Epithelial cell of proximal tubule (primary cell): ENCODE measurements at regions not wholly inside any gene's neighbourhood (a gene's known extent, or its start where the extent isn't known, plus 50 kb on each side); places are given as distances from the start of the nearest gene placed in this dataset.

Experiments
- DNase-seq: peaks from one replicate; pipeline ENCODE4 v3.0.0-alpha.2; 2011; ENCODE audit warnings: low read depth
- H3K4me3 ChIP-seq: 2 replicates; pipeline ENCODE4 v1.5.1; 2011; ENCODE audit warnings: low read depth, mild to moderate bottlenecking, low read length
- TF ChIP-seq, protein P1 (sequence below): conservative IDR thresholded peaks from 2 replicates; pipeline ENCODE4 v1.5.1; 2012; ENCODE audit warnings: low read depth, mild to moderate bottlenecking, low read length

DNA sequence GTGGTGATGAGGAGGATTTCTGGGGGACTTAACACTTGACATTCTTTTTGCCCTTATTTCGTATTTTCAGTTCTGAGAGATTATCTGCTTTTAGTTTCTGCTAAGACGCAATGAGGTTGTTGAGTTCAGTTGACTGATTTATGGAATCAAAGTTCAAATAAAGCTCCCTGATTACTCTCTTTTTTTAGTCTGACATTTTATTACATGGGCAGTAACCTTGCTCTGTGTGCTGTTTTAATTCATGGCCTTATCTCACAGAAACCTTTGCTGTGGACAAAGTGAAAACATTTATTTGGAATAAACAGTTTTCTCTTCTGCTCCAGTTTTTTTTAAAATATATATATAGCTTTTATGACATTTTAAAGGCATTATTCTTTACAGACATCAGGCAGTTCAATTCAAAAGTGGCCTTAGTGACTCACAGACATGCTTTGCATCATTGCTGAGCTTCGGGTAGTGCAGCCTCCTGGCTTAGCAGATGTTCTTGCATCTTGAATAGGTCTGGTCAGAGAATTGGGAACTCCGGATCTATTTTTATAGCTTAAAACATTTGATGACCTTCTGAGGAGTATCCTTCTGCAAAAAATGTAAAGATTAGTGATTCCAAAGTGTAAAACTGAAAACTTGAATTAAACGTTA lies 162.9 kb downstream of the FAM170A start:
- TF ChIP-seq, protein P1, sequence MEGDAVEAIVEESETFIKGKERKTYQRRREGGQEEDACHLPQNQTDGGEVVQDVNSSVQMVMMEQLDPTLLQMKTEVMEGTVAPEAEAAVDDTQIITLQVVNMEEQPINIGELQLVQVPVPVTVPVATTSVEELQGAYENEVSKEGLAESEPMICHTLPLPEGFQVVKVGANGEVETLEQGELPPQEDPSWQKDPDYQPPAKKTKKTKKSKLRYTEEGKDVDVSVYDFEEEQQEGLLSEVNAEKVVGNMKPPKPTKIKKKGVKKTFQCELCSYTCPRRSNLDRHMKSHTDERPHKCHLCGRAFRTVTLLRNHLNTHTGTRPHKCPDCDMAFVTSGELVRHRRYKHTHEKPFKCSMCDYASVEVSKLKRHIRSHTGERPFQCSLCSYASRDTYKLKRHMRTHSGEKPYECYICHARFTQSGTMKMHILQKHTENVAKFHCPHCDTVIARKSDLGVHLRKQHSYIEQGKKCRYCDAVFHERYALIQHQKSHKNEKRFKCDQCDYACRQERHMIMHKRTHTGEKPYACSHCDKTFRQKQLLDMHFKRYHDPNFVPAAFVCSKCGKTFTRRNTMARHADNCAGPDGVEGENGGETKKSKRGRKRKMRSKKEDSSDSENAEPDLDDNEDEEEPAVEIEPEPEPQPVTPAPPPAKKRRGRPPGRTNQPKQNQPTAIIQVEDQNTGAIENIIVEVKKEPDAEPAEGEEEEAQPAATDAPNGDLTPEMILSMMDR: no peak
- H3K4me3 ChIP-seq: no peak overlapping the region
- no peak for DNase-seq

DNA sequence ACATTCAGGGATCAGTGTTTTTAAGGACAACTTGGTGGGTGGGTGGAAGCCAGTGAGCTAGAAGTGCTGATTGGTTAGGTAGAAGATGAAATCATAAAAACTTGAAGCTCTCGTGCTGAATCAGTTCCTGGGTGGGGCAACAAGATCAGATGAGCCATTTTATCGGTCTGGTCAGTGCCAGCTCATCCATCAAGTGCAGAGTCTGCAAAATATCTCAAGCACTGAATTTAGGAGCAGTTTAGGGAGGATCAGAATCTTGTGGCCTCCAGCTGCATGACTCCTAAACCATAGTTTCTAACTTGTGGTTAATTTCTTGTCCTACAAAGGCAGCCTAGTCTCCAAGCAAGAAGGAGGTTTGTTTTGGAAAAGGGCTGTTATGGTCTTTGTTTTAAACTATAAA lies 166.4 kb downstream of the FAM170A start:
- TF ChIP-seq, protein P1: no peak
- H3K4me3 ChIP-seq: no peak overlapping the region
- no peak for DNase-seq

DNA sequence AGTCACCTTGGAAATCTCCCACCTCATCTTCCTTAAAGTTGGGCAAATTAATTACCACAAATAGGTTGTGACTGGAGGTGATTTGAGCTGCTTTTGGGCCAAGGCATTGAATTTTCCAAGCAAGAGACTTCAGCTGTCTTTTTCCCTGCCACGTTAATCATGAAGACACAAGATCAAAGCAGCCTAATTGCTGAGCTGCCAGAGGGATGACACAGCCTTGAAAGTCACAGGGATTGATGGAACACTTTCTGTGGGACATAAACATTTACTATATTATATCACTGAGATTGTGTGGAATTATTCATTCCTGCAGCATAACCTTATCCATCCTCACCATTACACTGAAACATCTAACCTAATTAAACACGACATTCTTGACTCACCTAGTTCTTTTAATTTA lies 172.2 kb downstream of the FAM170A start:
- TF ChIP-seq, protein P1: no peak
- no peak overlapping the region for H3K4me3 ChIP-seq
- no peak for DNase-seq

DNA sequence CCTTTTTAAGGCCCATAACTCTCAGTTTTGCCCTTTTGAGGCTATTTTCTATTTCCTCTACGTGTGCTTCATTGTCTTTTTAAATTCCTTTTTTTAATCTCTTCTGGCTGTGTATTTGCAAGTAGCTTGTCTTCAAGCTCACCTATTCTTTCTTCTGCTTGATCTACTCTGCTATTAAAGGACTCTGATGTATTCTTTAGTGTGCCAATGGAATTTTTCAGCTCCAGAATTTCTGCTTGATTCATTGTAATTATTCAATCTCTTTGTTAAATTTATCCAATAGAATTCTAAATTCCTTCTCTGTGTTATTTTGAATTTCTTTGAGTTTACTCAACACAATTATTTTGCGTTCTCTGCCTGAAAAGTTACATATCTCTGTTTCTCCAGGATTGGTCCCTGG lies 178.7 kb downstream of the FAM170A start:
- DNase-seq: no peak
- TF ChIP-seq, protein P1: no peak
- H3K4me3 ChIP-seq: no peak overlapping the region

DNA sequence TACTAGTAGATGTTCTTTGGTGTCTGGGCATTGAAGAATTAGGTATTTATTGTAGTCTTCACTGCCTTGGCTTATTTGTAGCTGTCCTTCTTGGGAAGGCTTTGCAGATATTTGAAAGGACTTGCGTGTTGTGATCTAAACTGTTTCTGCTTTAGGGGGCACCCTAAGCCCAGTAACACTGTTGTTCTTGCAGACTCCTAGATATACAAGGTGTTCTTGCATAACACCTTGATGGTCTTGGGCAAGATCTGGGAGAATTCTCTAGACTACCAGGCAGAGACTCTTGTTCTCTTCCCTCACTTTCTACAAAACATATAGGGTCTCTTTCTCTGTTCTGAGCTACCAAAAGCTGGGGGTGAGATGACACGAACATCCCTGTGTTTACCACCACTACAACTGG lies 179.1 kb downstream of the FAM170A start:
- DNase-seq: no peak
- TF ChIP-seq, protein P1: no peak
- no peak overlapping the region for H3K4me3 ChIP-seq

DNA sequence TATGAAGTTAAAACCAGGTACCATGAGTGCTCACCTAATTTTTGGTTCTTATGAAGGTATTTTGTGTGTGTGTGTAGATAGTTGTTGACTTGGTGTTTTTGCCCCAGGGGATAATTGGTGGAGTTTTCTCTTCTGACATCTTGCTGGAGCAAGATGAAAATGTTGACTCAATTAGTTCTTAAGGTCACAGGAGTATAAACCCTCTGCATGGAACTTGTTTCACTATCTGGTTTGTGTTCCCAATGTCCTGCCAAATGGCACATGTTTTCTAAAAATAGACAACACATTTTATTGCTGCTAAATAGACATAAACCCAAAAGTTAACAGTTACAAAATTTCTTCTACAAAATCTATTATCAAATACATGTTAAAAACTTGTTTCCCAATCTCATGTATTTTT lies 180.9 kb downstream of the FAM170A start:
- no peak for DNase-seq
- no peak overlapping the region for H3K4me3 ChIP-seq
- TF ChIP-seq, protein P1: no peak

DNA sequence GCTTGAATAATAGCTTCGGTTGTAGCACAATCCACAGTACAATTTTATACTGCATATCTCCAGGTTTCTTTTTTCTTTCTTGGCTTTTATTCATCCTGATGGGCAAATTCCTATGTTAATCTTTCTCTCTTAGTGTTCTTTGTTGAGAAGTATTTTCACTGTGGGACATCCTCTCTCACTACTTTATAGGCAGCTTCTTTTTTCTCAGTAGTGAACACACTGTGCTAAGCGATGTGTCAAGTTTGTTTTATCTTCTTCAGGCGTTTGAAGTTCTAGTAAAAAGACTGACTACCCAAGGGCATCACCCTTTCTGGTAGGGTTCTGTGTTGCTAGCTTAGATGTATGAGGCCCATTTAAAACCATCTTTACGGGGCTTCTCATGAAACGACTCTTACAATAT lies 182.1 kb downstream of the FAM170A start:
- no peak for DNase-seq
- TF ChIP-seq, protein P1: no peak
- no peak overlapping the region for H3K4me3 ChIP-seq
